Heart right ventricle (tissue), 16 donors: ENCODE measurements at regions not wholly inside any gene's neighbourhood (a gene's known extent, or its start where the extent isn't known, plus 50 kb on each side); places are given as distances from the start of the nearest gene placed in this dataset.
A peak's percentile ranks its signal among the peaks of the same experiment; 100 is the strongest.

Source experiments
- ATAC-seq, 8 donors: fragments of 200-7000 bp; cut with Tn5 transposase; one replicate each; pipeline ENCODE4 v1.9.1; 2020; ENCODE audit warnings: mild to moderate bottlenecking in 8 of 8, moderate library complexity in 8 of 8, moderate number of reproducible peaks in 1 of 8
- DNase-seq, 2 donors: peaks; one replicate each; pipeline ENCODE4 v3.0.0-alpha.2; 2020
- H3K27ac ChIP-seq, 10 donors: fragments of 200-600 bp; sonication (generic) in 2 of 10; one replicate each; pipeline versions ENCODE4 v1.5.0 to v1.8.0; 2020 to 2022; ENCODE audit warnings: mild to moderate bottlenecking in 3 of 10
- H3K27me3 ChIP-seq, 7 donors: fragments of 200-600 bp; one replicate each; pipeline ENCODE4 v1.8.0; 2021 to 2022; ENCODE audit warnings: mild to moderate bottlenecking in 2 of 7
- H3K36me3 ChIP-seq, 9 donors: fragments of 200-600 bp; sonication (generic) in 1 of 9; one replicate each; pipeline versions ENCODE4 v1.5.0 to v1.8.0; 2020 to 2022; ENCODE audit warnings: mild to moderate bottlenecking in 2 of 9
- H3K4me1 ChIP-seq, 9 donors: fragments of 200-600 bp; sonication (generic) in 1 of 9; one replicate each; pipeline versions ENCODE4 v1.5.0 to v1.8.0; 2020 to 2022; ENCODE audit warnings: mild to moderate bottlenecking in 4 of 9
- H3K4me3 ChIP-seq, 10 donors: fragments of 200-600 bp; sonication (generic) in 2 of 10; one replicate each; pipeline versions ENCODE4 v1.5.0 to v1.8.0; 2020 to 2022; ENCODE audit warnings: mild to moderate bottlenecking in 7 of 10, moderate library complexity in 2 of 10
- H3K9me3 ChIP-seq, 11 donors: fragments of 200-600 bp in 10 of 11; sonication (generic) in 2 of 11; one replicate each; pipeline versions ENCODE4 v1.5.0 to v1.8.0; 2013 to 2022; ENCODE audit warnings: mild to moderate bottlenecking in 2 of 11, control low read depth in 1 of 11, moderate library complexity in 1 of 11
- WGBS, 2 donors: extraction: QIAGEN DNeasy Blood & Tissue Kit; methylation state at CpG; one replicate each; pipeline ENCODE4 v1.1.7; 2013; ENCODE audit warnings: inconsistent platforms in 1 of 2; 5-methylcytosine and 5-hydroxymethylcytosine counted together
- intact Hi-C, 10 donors: fragments of 100-400 bp; cut with DNase I; formaldehyde crosslinking; loops; one replicate each; pipeline versions ENCODE4 v1.11.1 to v1.14.2; 2022
- TF ChIP-seq, protein P1 (sequence below), 9 donors: fragments of 200-600 bp; sonication (generic) in 2 of 9; IDR thresholded peaks; one replicate each; pipeline versions ENCODE4 v1.5.0 to v1.8.0; 2021 to 2022; ENCODE audit warnings: antibody characterized with exemption in 9 of 9, mild to moderate bottlenecking in 5 of 9, moderate library complexity in 1 of 9
- donor health status: Arrhythmogenic right ventricular cardiomyopathy.
- donor health status: ischemic (EF 13 %, LVEDD 7.1; RV severe dilation, severe dysfunction).
- donor health status: healthy with polysubstance abuse.
- donor health status: DM: no; HTN: yes; CAD: no.
- donor health status: DM: no; HTN: no; CAD: no.
- donor health status: ischemic (EF 25% LVEDD 6.9; RV normal size, moderate dysfunction).
- donor health status: ischemic (EF 25% LVEDD 5.7; RV mildly dilated, moderate dysfunction).
- donor health status: healthy.
- donor health status: DM: yes; HTN: yes; CAD: no.
- donor health status: Ischemic cardiomyopathy.
- donor health status: ischemic (EF 35%, LVEDD 5.7; RV mildly dilated, moderate dysfunction).
- donor health status: nonischemic (EF 11% LVEDD 7.7; RV severe dilation, severe dysfunction).
- donor health status: DM: yes; HTN: yes; CAD: no.
- donor health status: PGD.
- donor health status: ischemic (EF 29% LVEDD 5.4; RV normal size, mild dysfunction).
- donor health status: nonischemic (EF 23%, LVEDD 6.1; RV moderate dilation, normal function).

DNA sequence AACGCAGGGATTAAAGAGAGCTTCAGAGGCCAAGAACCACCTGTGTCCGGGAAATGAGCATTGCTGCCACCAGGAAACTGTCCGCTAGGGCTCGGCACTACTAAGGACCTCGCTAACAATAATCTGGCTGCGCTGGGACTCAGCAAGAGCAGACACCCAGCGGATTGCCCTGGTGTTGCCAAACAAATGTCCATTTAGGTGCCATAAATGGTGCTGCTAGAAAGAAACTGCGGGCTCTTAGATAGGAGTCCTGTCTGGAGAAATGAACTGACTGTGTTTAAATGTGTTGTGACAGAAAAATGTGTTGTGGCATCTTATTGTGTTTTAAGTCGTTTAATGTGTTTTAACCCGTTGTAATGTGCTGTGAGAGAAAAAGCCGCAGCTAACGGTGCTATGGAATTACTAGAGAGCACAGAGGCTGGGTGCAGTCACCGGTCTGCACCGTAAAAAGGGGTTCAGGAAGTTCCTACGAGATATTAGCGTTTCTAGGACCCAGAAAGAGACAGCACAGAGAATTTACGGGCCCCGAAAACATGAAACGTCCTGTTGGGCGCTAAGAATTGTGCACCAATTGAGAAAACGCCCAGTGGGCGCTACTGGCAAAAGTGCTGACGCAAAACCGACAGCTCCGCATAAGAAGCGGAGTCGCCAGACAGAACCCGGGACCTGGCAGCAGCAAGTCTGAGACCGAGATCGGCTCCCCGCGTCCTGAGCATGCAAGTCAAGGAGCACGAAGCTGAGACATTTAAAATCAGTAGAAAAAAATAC is 90.6 kb downstream of the ANXA2R start:
- Histone ChIP-seq H3K4me3 (peak overlapping the region in 9 of 10 donors; percentile 2 to 74 (median 60)), H3K27me3 (peaks cover 11 to 100% (median 90%) of the 10 kb centered on the region in 7 donors), H3K4me1 (peaks cover 0 to 58% (median 33%) of the 10 kb centered on the region in 9 donors), H3K9me3 (peaks cover 0 to 25% (median 9%) of the 10 kb centered on the region in 11 donors), H3K27ac (peak overlapping the region; percentile 78 to 99 (median 94)), H3K36me3 (no peaks in the 10 kb centered on the region)
- DNase-seq (peak; percentile 45 to 70), ATAC-seq (peak; percentile 55 to 72 (median 67))
- 6 to 8% methylated on average over 33 of the region's 33 CpGs for WGBS, 2 donors
- TF ChIP-seq, protein P1, sequence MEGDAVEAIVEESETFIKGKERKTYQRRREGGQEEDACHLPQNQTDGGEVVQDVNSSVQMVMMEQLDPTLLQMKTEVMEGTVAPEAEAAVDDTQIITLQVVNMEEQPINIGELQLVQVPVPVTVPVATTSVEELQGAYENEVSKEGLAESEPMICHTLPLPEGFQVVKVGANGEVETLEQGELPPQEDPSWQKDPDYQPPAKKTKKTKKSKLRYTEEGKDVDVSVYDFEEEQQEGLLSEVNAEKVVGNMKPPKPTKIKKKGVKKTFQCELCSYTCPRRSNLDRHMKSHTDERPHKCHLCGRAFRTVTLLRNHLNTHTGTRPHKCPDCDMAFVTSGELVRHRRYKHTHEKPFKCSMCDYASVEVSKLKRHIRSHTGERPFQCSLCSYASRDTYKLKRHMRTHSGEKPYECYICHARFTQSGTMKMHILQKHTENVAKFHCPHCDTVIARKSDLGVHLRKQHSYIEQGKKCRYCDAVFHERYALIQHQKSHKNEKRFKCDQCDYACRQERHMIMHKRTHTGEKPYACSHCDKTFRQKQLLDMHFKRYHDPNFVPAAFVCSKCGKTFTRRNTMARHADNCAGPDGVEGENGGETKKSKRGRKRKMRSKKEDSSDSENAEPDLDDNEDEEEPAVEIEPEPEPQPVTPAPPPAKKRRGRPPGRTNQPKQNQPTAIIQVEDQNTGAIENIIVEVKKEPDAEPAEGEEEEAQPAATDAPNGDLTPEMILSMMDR (IDR thresholded peaks at IDR 0.05), result peak; percentile 3 to 47 (median 41)
- intact Hi-C loops, result loop anchor here in 9 of 10 donors (1.0 to 10.0 kb wide), 7 partner anchors 37 to 117 kb away; partner anchors contain the start of gene ANXA2R (in 6 of the 9)

DNA sequence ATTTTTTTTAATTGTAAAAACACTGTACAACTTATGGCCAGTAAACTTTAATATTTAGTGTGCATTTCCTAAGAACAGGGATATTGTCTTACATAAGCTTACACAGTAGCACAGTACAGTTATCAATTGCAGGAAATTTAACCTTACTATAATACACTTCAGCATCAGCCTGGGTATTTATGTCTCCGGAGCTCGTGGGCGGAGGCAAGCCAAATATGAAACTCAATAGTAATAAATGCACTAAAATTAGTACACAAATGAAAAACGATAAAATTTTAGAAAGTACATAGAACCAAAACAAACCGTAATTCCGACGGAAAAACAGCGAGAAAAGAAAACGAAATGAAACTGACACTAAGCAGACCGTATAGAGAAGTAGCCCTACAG is 91.2 kb downstream of the ANXA2R start:
- Histone ChIP-seq H3K27me3 (peaks cover 6 to 100% (median 89%) of the 10 kb centered on the region in 7 donors), H3K4me1 (peaks cover 0 to 64% (median 39%) of the 10 kb centered on the region in 9 donors), H3K4me3 (peak overlapping the region in 9 of 10 donors; percentile 2 to 74 (median 60)), H3K36me3 (no peaks in the 10 kb centered on the region), H3K9me3 (peaks cover 0 to 19% (median 3%) of the 10 kb centered on the region in 11 donors), H3K27ac (peak overlapping the region; percentile 78 to 99 (median 94))
- TF ChIP-seq, protein P1 (IDR thresholded peaks at IDR 0.05), result peak in 1 of 9 donors; percentile 5
- 12 to 17% methylated on average over 10 of the region's 10 CpGs for WGBS, 2 donors
- intact Hi-C loops, result loop anchor here in 5 of 10 donors (5.0 to 10.0 kb wide), 4 partner anchors 37 to 93 kb away; partner anchors contain the start of gene ANXA2R (in 1 of the 5)
- ATAC-seq, result no peak
- no peak for DNase-seq

DNA sequence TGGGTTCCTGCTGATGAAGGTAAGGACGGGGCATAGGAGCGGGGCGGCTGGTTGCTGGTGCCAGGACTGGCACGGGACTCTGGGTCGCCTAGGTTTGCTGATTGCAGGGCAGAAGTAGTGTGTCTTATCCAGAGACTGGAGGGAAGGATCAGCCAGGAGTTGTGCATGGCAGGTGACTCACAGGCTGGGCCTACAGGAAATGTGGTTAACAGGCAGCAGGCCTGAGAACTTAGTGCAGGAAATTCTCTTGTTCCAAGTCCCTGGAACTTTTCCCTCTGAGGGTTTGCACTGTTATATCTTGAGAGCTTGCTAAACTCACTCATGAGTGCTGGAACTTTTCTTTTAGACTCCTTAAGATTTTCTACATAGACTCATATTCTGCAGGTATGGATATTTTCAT is 95.1 kb downstream of the ANXA2R start:
- peak in 5 of 8 donors; percentile 34 to 63 (median 56) for ATAC-seq
- peaks cover 0 to 39% (median 21%) of the 10 kb centered on the region in 9 donors for H3K4me1 ChIP-seq
- H3K27ac ChIP-seq, result no peak overlapping the region
- TF ChIP-seq, protein P1 (IDR thresholded peaks at IDR 0.05), result no peak
- whole genome bisulfite sequencing, 2 donors, result 86 to 87% methylated on average over 5 of the region's 5 CpGs
- no peak overlapping the region for H3K4me3 ChIP-seq
- H3K36me3 ChIP-seq, result no peaks in the 10 kb centered on the region
- no peak for DNase-seq
- H3K27me3 ChIP-seq, result peaks cover 6 to 93% (median 81%) of the 10 kb centered on the region in 7 donors
- no peaks in the 10 kb centered on the region for H3K9me3 ChIP-seq
- intact Hi-C loops, result loop anchor here in 5 of 10 donors (5.0 to 10.0 kb wide), 4 partner anchors 33 to 97 kb away; partner anchors contain the start of gene ANXA2R (in 1 of the 5)

DNA sequence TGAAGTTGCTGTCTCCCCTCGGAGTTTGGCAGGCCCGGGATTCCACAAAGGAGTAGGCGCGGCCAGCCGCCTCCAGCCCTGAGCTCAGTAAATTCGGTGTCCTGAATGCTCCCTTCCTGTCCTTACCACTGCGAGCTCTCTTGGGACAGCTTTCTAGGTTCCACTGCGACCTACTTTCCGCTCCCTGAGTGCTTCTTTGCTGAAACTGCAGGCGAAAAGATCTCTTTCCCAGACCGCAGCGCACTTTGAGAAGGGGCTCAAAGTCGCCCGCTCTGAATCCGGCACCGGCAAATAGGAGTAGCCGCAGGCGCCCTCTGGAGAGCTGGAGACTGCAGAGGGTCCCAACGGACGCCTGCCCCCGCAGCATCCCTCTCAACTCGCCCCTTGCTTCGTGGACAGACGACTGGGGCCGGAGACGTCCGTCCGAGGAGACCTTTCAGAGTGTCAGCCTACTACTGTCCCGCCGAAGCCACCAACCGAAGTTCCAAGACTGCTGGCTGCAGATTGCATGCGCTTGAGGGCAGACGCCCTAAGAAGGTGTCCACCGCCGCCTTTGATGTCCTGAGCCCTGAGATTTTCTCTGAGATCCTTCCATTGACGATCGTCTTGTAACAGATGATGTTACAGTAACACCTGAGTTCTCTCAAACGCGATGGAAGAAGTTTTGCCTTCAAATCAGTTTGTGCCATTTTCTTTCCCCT is 96.0 kb downstream of the ANXA2R start:
- intact Hi-C loops, result loop anchor here in 1 of 10 donors (10.0 kb wide), 1 partner anchor 51 kb away; no protein-coding TSS in a partner anchor
- Histone ChIP-seq H3K9me3 (no peaks in the 10 kb centered on the region), H3K27me3 (peaks cover 0 to 88% (median 79%) of the 10 kb centered on the region in 7 donors), H3K4me3 (peak overlapping the region in 7 of 10 donors; percentile 23 to 39 (median 31)), H3K27ac (peak overlapping the region in 5 of 10 donors; percentile 9 to 49 (median 38)), H3K36me3 (no peaks in the 10 kb centered on the region), H3K4me1 (peaks cover 0 to 31% (median 12%) of the 10 kb centered on the region in 9 donors)
- TF ChIP-seq, protein P1 (IDR thresholded peaks at IDR 0.05), result no peak
- DNase-seq (peak; percentile 20 to 34), ATAC-seq (peak in 7 of 8 donors; percentile 34 to 90 (median 74))
- 10 to 12% methylated on average over 39 of the region's 39 CpGs for WGBS, 2 donors
